Esophagus muscularis mucosa (tissue), 4 donors: ENCODE measurements at regions not wholly inside any gene's neighbourhood (a gene's known extent, or its start where the extent isn't known, plus 50 kb on each side); places are given as distances from the start of the nearest gene placed in this dataset.

ENCODE experiments used
- DNase-seq: peaks from one replicate; pipeline ENCODE4 v3.0.0-alpha.2; 2017; ENCODE audit errors: extremely low spot score
- H3K27ac ChIP-seq, 4 donors: fragments of 200-600 bp; sonication (generic); replicated peaks in 1 of 4; 1 replicate in 3 of 4; 2 replicates in 1 of 4; pipeline ENCODE4 v1.5.1; 2016 to 2019; ENCODE audit warnings: mild to moderate bottlenecking in 1 of 4
- H3K27me3 ChIP-seq, 4 donors: fragments of 200-600 bp; sonication (generic); one replicate each; pipeline versions ENCODE4 v1.5.1 to v1.6.0; 2016 to 2019
- H3K36me3 ChIP-seq, 4 donors: fragments of 200-600 bp; sonication (generic); one replicate each; pipeline ENCODE4 v1.5.1; 2016 to 2019
- H3K4me1 ChIP-seq, 4 donors: fragments of 200-600 bp; sonication (generic); one replicate each; pipeline ENCODE4 v1.5.1; 2016 to 2019
- H3K4me3 ChIP-seq, 4 donors: fragments of 200-600 bp; sonication (generic); 1 replicate in 2 of 4; 2 replicates in 2 of 4; pipeline ENCODE4 v1.5.1; 2016 to 2019; ENCODE audit warnings: mild to moderate bottlenecking in 4 of 4, moderate library complexity in 1 of 4
- H3K9me3 ChIP-seq, 4 donors: fragments of 200-600 bp; sonication (generic); 1 replicate in 3 of 4; 2 replicates in 1 of 4; pipeline ENCODE4 v1.5.1; 2016 to 2019
- CTCF ChIP-seq, 3 experiments: fragments of 200-600 bp in 2 of 3; fragments of 450-650 bp in 1 of 3; sonication (generic) in 2 of 3; IDR thresholded peaks; one replicate each; pipeline ENCODE4 v1.5.1; 2017 to 2019; ENCODE audit warnings: antibody characterized with exemption in 3 of 3, mild to moderate bottlenecking in 2 of 3, moderate library complexity in 1 of 3
- EP300 ChIP-seq: sonication (generic); formaldehyde crosslinking; IDR thresholded peaks from one replicate; pipeline ENCODE4 v1.6.1; 2017; ENCODE audit warnings: antibody characterized with exemption
- POLR2A ChIP-seq: fragments of 450-650 bp; IDR thresholded peaks from one replicate; pipeline ENCODE4 v1.6.1; 2017; ENCODE audit warnings: antibody characterized with exemption, moderate library complexity, mild to moderate bottlenecking, low read depth
- POLR2AphosphoS5 ChIP-seq, 2 donors: sonication (generic); formaldehyde crosslinking; IDR thresholded peaks; one replicate each; pipeline ENCODE4 v1.6.1; 2017; ENCODE audit warnings: antibody characterized with exemption in 2 of 2
- WGBS: methylation state at CpG from one replicate; pipeline ENCODE4 v1.1.5; 2018; 5-methylcytosine and 5-hydroxymethylcytosine counted together
- intact Hi-C: fragments of 100-400 bp; cut with DNase I; formaldehyde crosslinking; loops from one replicate; pipeline ENCODE4 v1.15.1; 2023

- Histone ChIP-seq H3K27me3 (no peaks in the 10 kb centered on the region), H3K9me3 (no peaks in the 10 kb centered on the region), H3K4me1 (peaks cover 0 to 28% (median 6%) of the 10 kb centered on the region in 4 donors), H3K36me3 (no peaks in the 10 kb centered on the region), H3K27ac (no peak overlapping the region), H3K4me3 (no peak overlapping the region)
- DNase-seq = no peak
- no peak for TF ChIP-seq POLR2AphosphoS5 (IDR thresholded peaks at IDR 0.05)
- no peak for TF ChIP-seq POLR2A
- no peak for TF ChIP-seq EP300
- no peak for TF ChIP-seq CTCF (IDR thresholded peaks at IDR 0.05)
- intact Hi-C loops = no loop called here
- 38% methylated on average over 7 of the region's 9 CpGs for WGBS
These were observed 126.1 kb upstream of the WWC1 start for GRCh38 chr5:168165221-168165914.

GRCh38 chr5:168165977-168166376, 125.5 kb upstream of the WWC1 start:
- TF ChIP-seq POLR2A = no peak
- TF ChIP-seq CTCF (IDR thresholded peaks at IDR 0.05) = no peak
- no peak for TF ChIP-seq EP300
- no peak for TF ChIP-seq POLR2AphosphoS5 (IDR thresholded peaks at IDR 0.05)
- DNase-seq = no peak
- no peaks in the 10 kb centered on the region for H3K27me3 ChIP-seq
- WGBS = 32% methylated on average over 5 of the region's 5 CpGs
- H3K27ac ChIP-seq = no peak overlapping the region
- intact Hi-C loops = no loop called here
- H3K9me3 ChIP-seq = no peaks in the 10 kb centered on the region
- H3K36me3 ChIP-seq = no peaks in the 10 kb centered on the region
- peaks cover 3 to 34% (median 8%) of the 10 kb centered on the region in 4 donors for H3K4me1 ChIP-seq
- no peak overlapping the region for H3K4me3 ChIP-seq

- Histone ChIP-seq H3K4me1 (peaks cover 7 to 43% (median 16%) of the 10 kb centered on the region in 4 donors), H3K4me3 (no peak overlapping the region), H3K27me3 (no peaks in the 10 kb centered on the region), H3K9me3 (no peaks in the 10 kb centered on the region), H3K36me3 (no peaks in the 10 kb centered on the region), H3K27ac (no peak overlapping the region)
- intact Hi-C loops = no loop called here
- TF ChIP-seq CTCF (IDR thresholded peaks at IDR 0.05) (no peak), POLR2AphosphoS5 (IDR thresholded peaks at IDR 0.05) (no peak), POLR2A (no peak), EP300 (no peak)
- no peak for DNase-seq
- WGBS = 87% methylated on average over 7 of the region's 7 CpGs
These were observed 124.1 kb upstream of the WWC1 start for GRCh38 chr5:168167338-168167737.

GRCh38 chr5:168168978-168169698, 122.3 kb upstream of the WWC1 start:
- TF ChIP-seq EP300 (no peak), POLR2A (no peak), POLR2AphosphoS5 (IDR thresholded peaks at IDR 0.05) (no peak), CTCF (IDR thresholded peaks at IDR 0.05) (no peak)
- H3K9me3 ChIP-seq = no peaks in the 10 kb centered on the region
- H3K27ac ChIP-seq = no peak overlapping the region
- 73% methylated on average over 13 of the region's 13 CpGs for WGBS
- no peak for DNase-seq
- intact Hi-C loops = no loop called here
- no peaks in the 10 kb centered on the region for H3K36me3 ChIP-seq
- no peak overlapping the region for H3K4me3 ChIP-seq
- H3K4me1 ChIP-seq = peaks cover 12 to 52% (median 23%) of the 10 kb centered on the region in 4 donors
- no peaks in the 10 kb centered on the region for H3K27me3 ChIP-seq
